Left ventricle myocardium inferior (tissue), 1 donor: ENCODE measurements at regions not wholly inside any gene's neighbourhood (a gene's known extent, or its start where the extent isn't known, plus 50 kb on each side); places are given as distances from the start of the nearest gene placed in this dataset.
A peak's percentile ranks its signal among the peaks of the same experiment; 100 is the strongest.

ENCODE experiments used
- DNase-seq: peaks from one replicate; pipeline ENCODE4 v3.0.0-alpha.2; 2020
- H3K27ac ChIP-seq: fragments of 200-600 bp; replicated peaks from 2 replicates; pipeline ENCODE4 v1.8.0; 2021
- H3K27me3 ChIP-seq: fragments of 200-600 bp; 2 replicates; pipeline ENCODE4 v1.8.0; 2021; ENCODE audit warnings: low read depth
- H3K36me3 ChIP-seq: fragments of 200-600 bp; 2 replicates; pipeline ENCODE4 v1.8.0; 2021
- H3K4me1 ChIP-seq: fragments of 200-600 bp; 2 replicates; pipeline ENCODE4 v1.8.0; 2021
- H3K4me3 ChIP-seq: fragments of 200-600 bp; 2 replicates; pipeline ENCODE4 v1.8.0; 2021; ENCODE audit warnings: mild to moderate bottlenecking, moderate library complexity
- H3K9me3 ChIP-seq: fragments of 200-600 bp; replicated peaks from 2 replicates; pipeline ENCODE4 v1.8.0; 2021
- intact Hi-C: fragments of 100-400 bp; cut with micrococcal nuclease; formaldehyde crosslinking; loops from one replicate; pipeline ENCODE4 v1.11.0; 2022
- TF ChIP-seq, protein P1 (sequence below): fragments of 200-600 bp; IDR thresholded peaks from 2 replicates; pipeline ENCODE4 v1.8.0; 2021; ENCODE audit warnings: antibody characterized with exemption, mild to moderate bottlenecking, borderline replicate concordance
- donor health status: DM: no; HTN: yes; CAD: no; lungs with severe emphysema.

GRCh38 chr13:19089315-19089714 lies 92.3 kb downstream of the TUBA3C start:
- intact Hi-C loops = no loop called here

DNA sequence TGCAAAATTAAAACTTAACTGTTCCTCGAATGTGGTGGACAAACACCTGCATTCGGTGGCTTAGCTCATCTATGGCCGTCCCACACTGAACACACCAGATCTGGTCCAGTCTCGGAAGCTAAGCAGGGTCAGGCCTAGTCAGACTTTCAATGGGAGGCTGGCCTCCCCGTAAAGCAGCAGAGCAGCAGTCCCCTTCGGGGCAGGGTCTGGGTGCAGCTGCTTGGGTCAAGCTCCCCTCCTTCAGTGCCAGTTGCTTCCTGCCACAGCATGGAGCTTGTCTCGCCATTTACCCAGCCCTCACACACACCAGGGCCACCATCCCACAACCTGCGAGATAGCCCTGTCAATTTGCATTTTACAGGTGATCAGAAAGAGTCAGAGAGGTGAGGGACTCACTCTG lies 93.2 kb downstream of the TUBA3C start:
- H3K36me3 ChIP-seq = no peaks in the 10 kb centered on the region
- H3K4me1 ChIP-seq = no peaks in the 10 kb centered on the region
- no peak overlapping the region for H3K4me3 ChIP-seq
- H3K27ac ChIP-seq = no peak overlapping the region
- TF ChIP-seq, protein P1, sequence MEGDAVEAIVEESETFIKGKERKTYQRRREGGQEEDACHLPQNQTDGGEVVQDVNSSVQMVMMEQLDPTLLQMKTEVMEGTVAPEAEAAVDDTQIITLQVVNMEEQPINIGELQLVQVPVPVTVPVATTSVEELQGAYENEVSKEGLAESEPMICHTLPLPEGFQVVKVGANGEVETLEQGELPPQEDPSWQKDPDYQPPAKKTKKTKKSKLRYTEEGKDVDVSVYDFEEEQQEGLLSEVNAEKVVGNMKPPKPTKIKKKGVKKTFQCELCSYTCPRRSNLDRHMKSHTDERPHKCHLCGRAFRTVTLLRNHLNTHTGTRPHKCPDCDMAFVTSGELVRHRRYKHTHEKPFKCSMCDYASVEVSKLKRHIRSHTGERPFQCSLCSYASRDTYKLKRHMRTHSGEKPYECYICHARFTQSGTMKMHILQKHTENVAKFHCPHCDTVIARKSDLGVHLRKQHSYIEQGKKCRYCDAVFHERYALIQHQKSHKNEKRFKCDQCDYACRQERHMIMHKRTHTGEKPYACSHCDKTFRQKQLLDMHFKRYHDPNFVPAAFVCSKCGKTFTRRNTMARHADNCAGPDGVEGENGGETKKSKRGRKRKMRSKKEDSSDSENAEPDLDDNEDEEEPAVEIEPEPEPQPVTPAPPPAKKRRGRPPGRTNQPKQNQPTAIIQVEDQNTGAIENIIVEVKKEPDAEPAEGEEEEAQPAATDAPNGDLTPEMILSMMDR = no peak
- intact Hi-C loops = no loop called here
- peaks cover 18% of the 10 kb centered on the region for H3K27me3 ChIP-seq
- H3K9me3 ChIP-seq = no peaks in the 10 kb centered on the region
- DNase-seq = no peak

More at GRCh38 chr13:19089315-19089714, 92.3 kb downstream of the TUBA3C start:
- H3K4me1 ChIP-seq = no peaks in the 10 kb centered on the region
- H3K27me3 ChIP-seq = peaks cover 11% of the 10 kb centered on the region
- H3K27ac ChIP-seq = no peak overlapping the region
- TF ChIP-seq, protein P1 = peak; percentile 39
- no peaks in the 10 kb centered on the region for H3K9me3 ChIP-seq
- no peak overlapping the region for H3K4me3 ChIP-seq
- H3K36me3 ChIP-seq = no peaks in the 10 kb centered on the region
- no peak for DNase-seq

GRCh38 chr13:19085876-19086275 lies 95.7 kb downstream of the TUBA3C start:
- Histone ChIP-seq H3K27me3 (peaks cover 19% of the 10 kb centered on the region), H3K27ac (no peak overlapping the region)
- intact Hi-C loops = no loop called here

GRCh38 chr13:19085258-19085657 lies 96.4 kb downstream of the TUBA3C start:
- no peak overlapping the region for H3K27ac ChIP-seq
- H3K27me3 ChIP-seq = peaks cover 19% of the 10 kb centered on the region
- intact Hi-C loops = no loop called here
- H3K9me3 ChIP-seq = peaks cover 19% of the 10 kb centered on the region
- no peaks in the 10 kb centered on the region for H3K36me3 ChIP-seq
- DNase-seq = no peak
- TF ChIP-seq, protein P1 = no peak
- H3K4me3 ChIP-seq = no peak overlapping the region
- no peaks in the 10 kb centered on the region for H3K4me1 ChIP-seq

More at GRCh38 chr13:19085876-19086275, 95.7 kb downstream of the TUBA3C start:
- H3K4me3 ChIP-seq = no peak overlapping the region
- DNase-seq = no peak
- H3K9me3 ChIP-seq = peaks cover 15% of the 10 kb centered on the region
- no peaks in the 10 kb centered on the region for H3K4me1 ChIP-seq
- no peaks in the 10 kb centered on the region for H3K36me3 ChIP-seq
- TF ChIP-seq, protein P1 = no peak

DNA sequence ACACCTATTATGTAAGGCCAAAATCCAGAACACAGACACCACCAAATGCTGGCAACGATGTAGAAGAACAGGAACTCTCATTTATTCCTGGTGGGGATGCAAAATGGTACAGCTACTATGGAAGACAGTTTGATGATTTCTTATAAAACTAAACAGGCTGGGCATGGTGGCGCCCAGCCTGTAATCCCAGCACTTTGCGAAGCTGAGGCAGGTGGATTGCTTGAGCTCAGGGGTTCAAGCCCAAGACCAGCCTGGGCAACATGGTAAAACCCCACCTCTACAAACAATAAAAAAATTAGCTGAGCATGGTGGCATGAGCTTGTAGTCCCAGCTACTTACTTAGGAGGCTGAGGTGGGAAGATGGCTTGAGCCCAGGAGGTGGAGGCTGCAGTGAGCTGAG lies 98.3 kb downstream of the TUBA3C start:
- peaks cover 19% of the 10 kb centered on the region for H3K27me3 ChIP-seq
- no peaks in the 10 kb centered on the region for H3K36me3 ChIP-seq
- H3K9me3 ChIP-seq = peaks cover 38% of the 10 kb centered on the region
- TF ChIP-seq, protein P1 = no peak
- H3K4me3 ChIP-seq = no peak overlapping the region
- H3K4me1 ChIP-seq = no peaks in the 10 kb centered on the region
- no peak overlapping the region for H3K27ac ChIP-seq
- DNase-seq = no peak
- intact Hi-C loops = no loop called here
